BLaER1 treated with 17β-estradiol and CSF1 and Interleukin-3, amounts not matched to agents 10 nM and 100 nM (cell line): ENCODE measurements at regions not wholly inside any gene's neighbourhood (a gene's known extent, or its start where the extent isn't known, plus 50 kb on each side); places are given as distances from the start of the nearest gene placed in this dataset.

ENCODE experiments used
- H3K27ac ChIP-seq, 11 experiments: shearing (Covaris generic); formaldehyde crosslinking; 2 replicates each; pipeline ENCODE4 v1.8.1; 2022
- H3K27me3 ChIP-seq, 11 experiments: shearing (Covaris generic); formaldehyde crosslinking; 2 replicates each; pipeline ENCODE4 v1.8.1; 2022
- H3K36me3 ChIP-seq, 11 experiments: shearing (Covaris generic); formaldehyde crosslinking; 2 replicates each; pipeline ENCODE4 v1.8.1; 2022
- H3K4me1 ChIP-seq, 10 experiments: shearing (Covaris generic); formaldehyde crosslinking; 2 replicates each; pipeline ENCODE4 v1.8.1; 2022
- H3K4me2 ChIP-seq, 11 experiments: shearing (Covaris generic); formaldehyde crosslinking; 2 replicates each; pipeline ENCODE4 v1.8.1; 2022
- H3K4me3 ChIP-seq, 10 experiments: shearing (Covaris generic); formaldehyde crosslinking; 2 replicates each; pipeline ENCODE4 v1.8.1; 2022
- H3K9ac ChIP-seq, 11 experiments: shearing (Covaris generic); formaldehyde crosslinking; 2 replicates each; pipeline ENCODE4 v1.8.1; 2022
- H3K9me3 ChIP-seq, 11 experiments: shearing (Covaris generic); formaldehyde crosslinking; replicated peaks in 1 of 11; 2 replicates each; pipeline ENCODE4 v1.8.1; 2022
- H4K20me1 ChIP-seq, 11 experiments: shearing (Covaris generic); formaldehyde crosslinking; 2 replicates each; pipeline ENCODE4 v1.8.1; 2022
- Cebpa-rat ChIP-seq, 11 experiments: shearing (Covaris generic); IDR thresholded peaks; 2 replicates each; pipeline ENCODE4 v1.8.1; 2022

- no peak overlapping the region for H3K4me3 ChIP-seq
- no peak for TF ChIP-seq Cebpa-rat (IDR thresholded peaks at IDR 0.05)
- peaks cover 0 to 12% (median 0%) of the 10 kb centered on the region in 10 experiments; a peak in 2 of 20 replicates for H3K4me1 ChIP-seq
- no peaks in the 10 kb centered on the region for H3K36me3 ChIP-seq
- H4K20me1 ChIP-seq = no peaks in the 10 kb centered on the region
- no peak overlapping the region for H3K27ac ChIP-seq
- H3K27me3 ChIP-seq = no peaks in the 10 kb centered on the region
- no peak overlapping the region for H3K9ac ChIP-seq
- no peaks in the 10 kb centered on the region for H3K9me3 ChIP-seq
- H3K4me2 ChIP-seq = no peak overlapping the region
These were observed 530.0 kb downstream of the PRR16 start for GRCh38 chr5:120994112-120994511.

DNA sequence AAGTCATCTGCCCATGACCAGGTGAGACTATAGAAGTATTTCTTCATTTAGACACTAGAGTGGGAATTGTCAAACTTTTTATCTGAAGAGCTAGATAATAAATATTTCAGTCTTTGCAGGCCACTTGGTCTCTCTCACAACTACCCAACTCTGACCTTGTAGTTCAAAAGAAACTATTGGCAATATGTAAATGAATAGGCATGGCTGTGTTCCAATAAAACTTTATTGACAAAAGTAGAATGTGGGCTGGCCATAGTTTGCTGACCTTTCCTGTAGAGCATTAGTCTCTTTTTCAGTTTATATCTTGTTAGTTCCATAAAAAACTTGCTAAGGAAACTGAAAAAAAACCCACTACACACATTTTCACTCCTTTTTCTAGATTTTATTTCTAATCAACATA is 535.5 kb downstream of the PRR16 start:
- Histone ChIP-seq H3K4me1 (peaks cover 0 to 12% (median 0%) of the 10 kb centered on the region in 10 experiments; a peak in 2 of 20 replicates), H4K20me1 (no peaks in the 10 kb centered on the region), H3K9ac (no peak overlapping the region), H3K4me2 (no peak overlapping the region), H3K36me3 (no peaks in the 10 kb centered on the region), H3K4me3 (no peak overlapping the region), H3K9me3 (no peaks in the 10 kb centered on the region), H3K27ac (no peak overlapping the region), H3K27me3 (no peaks in the 10 kb centered on the region)
- TF ChIP-seq Cebpa-rat (IDR thresholded peaks at IDR 0.05) = no peak

- Histone ChIP-seq H3K4me1 (no peaks in the 10 kb centered on the region), H3K4me2 (no peak overlapping the region), H3K27me3 (no peaks in the 10 kb centered on the region), H3K9ac (no peak overlapping the region), H3K4me3 (no peak overlapping the region), H3K27ac (no peak overlapping the region), H3K36me3 (no peaks in the 10 kb centered on the region), H4K20me1 (no peaks in the 10 kb centered on the region), H3K9me3 (no peaks in the 10 kb centered on the region)
- no peak for TF ChIP-seq Cebpa-rat (IDR thresholded peaks at IDR 0.05)
These were observed 542.1 kb downstream of the PRR16 start for GRCh38 chr5:121006217-121006616.

DNA sequence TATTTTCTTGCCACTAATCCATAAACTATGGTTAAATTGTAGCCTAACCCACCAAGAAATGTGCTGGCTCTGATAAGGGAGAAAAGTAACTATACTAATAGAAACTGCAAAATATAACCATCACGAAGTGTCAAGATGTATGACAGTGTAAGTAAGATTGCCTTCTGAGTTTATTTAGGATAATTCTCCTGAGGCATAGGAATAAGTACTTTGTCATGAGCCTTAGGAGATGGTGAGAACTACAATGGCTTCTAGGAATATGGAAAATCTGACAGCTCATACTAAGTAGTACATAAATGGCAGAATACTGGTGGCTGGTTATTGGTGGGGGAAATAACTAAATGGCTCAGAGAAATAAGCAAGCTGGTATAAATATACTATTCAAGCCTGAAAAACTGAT is 543.9 kb downstream of the PRR16 start:
- Histone ChIP-seq H4K20me1 (no peaks in the 10 kb centered on the region), H3K9ac (no peak overlapping the region), H3K27ac (no peak overlapping the region), H3K4me2 (no peak overlapping the region), H3K27me3 (no peaks in the 10 kb centered on the region), H3K36me3 (no peaks in the 10 kb centered on the region), H3K4me1 (no peaks in the 10 kb centered on the region), H3K4me3 (no peak overlapping the region), H3K9me3 (no peaks in the 10 kb centered on the region)
- no peak for TF ChIP-seq Cebpa-rat (IDR thresholded peaks at IDR 0.05)

GRCh38 chr5:121009058-121009457 is 545.0 kb downstream of the PRR16 start:
- H3K9me3 ChIP-seq = no peaks in the 10 kb centered on the region
- H3K36me3 ChIP-seq = no peaks in the 10 kb centered on the region
- no peaks in the 10 kb centered on the region for H4K20me1 ChIP-seq
- H3K27me3 ChIP-seq = no peaks in the 10 kb centered on the region
- no peak overlapping the region for H3K27ac ChIP-seq
- H3K9ac ChIP-seq = no peak overlapping the region
- no peak for TF ChIP-seq Cebpa-rat (IDR thresholded peaks at IDR 0.05)
- H3K4me2 ChIP-seq = no peak overlapping the region
- H3K4me3 ChIP-seq = no peak overlapping the region
- H3K4me1 ChIP-seq = no peaks in the 10 kb centered on the region

- Histone ChIP-seq H3K9ac (no peak overlapping the region), H3K9me3 (no peaks in the 10 kb centered on the region), H3K27me3 (no peaks in the 10 kb centered on the region), H3K36me3 (no peaks in the 10 kb centered on the region), H4K20me1 (no peaks in the 10 kb centered on the region), H3K4me1 (no peaks in the 10 kb centered on the region), H3K4me3 (no peak overlapping the region), H3K27ac (no peak overlapping the region), H3K4me2 (no peak overlapping the region)
- no peak for TF ChIP-seq Cebpa-rat (IDR thresholded peaks at IDR 0.05)
These were observed 553.9 kb downstream of the PRR16 start for GRCh38 chr5:121018004-121018403.

GRCh38 chr5:121019106-121019505 is 555.0 kb downstream of the PRR16 start:
- H3K9ac ChIP-seq = no peak overlapping the region
- no peaks in the 10 kb centered on the region for H3K9me3 ChIP-seq
- H3K4me1 ChIP-seq = no peaks in the 10 kb centered on the region
- no peak overlapping the region for H3K4me3 ChIP-seq
- no peaks in the 10 kb centered on the region for H4K20me1 ChIP-seq
- no peak for TF ChIP-seq Cebpa-rat (IDR thresholded peaks at IDR 0.05)
- no peak overlapping the region for H3K4me2 ChIP-seq
- H3K27me3 ChIP-seq = no peaks in the 10 kb centered on the region
- no peak overlapping the region for H3K27ac ChIP-seq
- H3K36me3 ChIP-seq = no peaks in the 10 kb centered on the region

DNA sequence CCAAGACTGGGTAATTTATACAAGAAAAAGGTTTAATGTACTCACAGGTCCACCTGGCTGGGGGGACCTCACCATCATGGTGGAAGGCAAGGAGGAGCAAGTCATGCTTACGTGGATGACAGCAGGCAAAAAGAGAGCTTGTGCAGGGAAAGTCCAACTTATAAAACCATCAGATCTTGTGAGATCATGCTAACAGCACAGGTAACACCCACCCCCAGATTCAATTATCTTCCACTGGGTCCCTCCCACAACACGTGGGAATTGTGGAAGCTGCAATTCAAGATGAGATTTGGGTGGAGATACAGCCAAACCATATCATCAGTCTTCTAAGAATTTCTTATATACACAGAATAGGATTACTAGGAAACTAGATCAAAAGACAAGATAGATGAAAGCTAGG is 555.6 kb downstream of the PRR16 start:
- H3K9ac ChIP-seq = no peak overlapping the region
- H3K36me3 ChIP-seq = no peaks in the 10 kb centered on the region
- H3K4me3 ChIP-seq = no peak overlapping the region
- H3K27me3 ChIP-seq = no peaks in the 10 kb centered on the region
- no peaks in the 10 kb centered on the region for H3K4me1 ChIP-seq
- TF ChIP-seq Cebpa-rat (IDR thresholded peaks at IDR 0.05) = no peak
- no peaks in the 10 kb centered on the region for H3K9me3 ChIP-seq
- no peak overlapping the region for H3K27ac ChIP-seq
- H4K20me1 ChIP-seq = no peaks in the 10 kb centered on the region
- H3K4me2 ChIP-seq = no peak overlapping the region

GRCh38 chr5:121021681-121022080 is 557.6 kb downstream of the PRR16 start:
- Histone ChIP-seq H3K4me2 (no peak overlapping the region), H4K20me1 (no peaks in the 10 kb centered on the region), H3K4me3 (no peak overlapping the region), H3K27ac (no peak overlapping the region), H3K9ac (no peak overlapping the region), H3K36me3 (no peaks in the 10 kb centered on the region), H3K27me3 (no peaks in the 10 kb centered on the region), H3K9me3 (no peaks in the 10 kb centered on the region), H3K4me1 (no peaks in the 10 kb centered on the region)
- no peak for TF ChIP-seq Cebpa-rat (IDR thresholded peaks at IDR 0.05)

DNA sequence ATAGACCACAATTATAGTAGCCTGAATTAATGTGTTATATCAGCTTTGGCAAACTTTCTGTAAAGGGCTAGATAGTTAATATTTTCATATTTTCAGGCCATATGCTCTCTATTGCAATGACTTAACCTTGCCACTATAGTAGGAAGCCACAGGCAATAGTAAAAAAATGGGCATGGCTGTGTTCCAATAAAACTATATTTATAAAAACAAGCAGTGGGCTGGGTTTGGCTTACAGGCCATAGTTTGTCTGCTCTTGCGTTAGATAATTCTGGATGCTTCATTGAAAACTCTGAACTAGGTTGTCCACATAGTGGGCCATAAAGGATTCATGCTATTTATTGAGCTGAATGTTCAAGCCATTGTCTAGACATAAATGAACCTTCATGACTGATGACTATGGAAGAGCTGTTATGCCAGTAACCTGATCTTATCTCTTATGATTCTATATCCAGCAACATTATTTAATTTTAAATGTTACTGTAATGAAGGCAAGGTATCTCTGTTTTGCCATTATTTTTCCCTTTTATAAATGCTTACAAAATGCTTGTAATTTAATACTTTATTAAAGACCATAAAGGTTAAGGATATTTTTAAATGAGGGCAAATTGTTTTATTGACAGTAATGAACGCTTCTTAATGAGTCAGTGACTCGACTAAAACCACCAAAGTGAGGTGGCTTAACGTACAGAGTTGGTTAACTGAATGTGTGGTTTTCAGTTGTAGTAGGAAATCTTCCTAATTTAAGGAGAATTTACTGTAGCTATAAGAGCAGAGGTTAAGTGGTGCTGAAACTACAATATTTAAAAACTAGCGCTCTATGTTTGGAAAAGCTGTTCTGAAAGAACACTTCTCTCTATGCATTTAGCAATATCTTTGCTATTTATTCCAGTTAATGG is 560.6 kb downstream of the PRR16 start:
- Histone ChIP-seq H3K9ac (no peak overlapping the region), H3K9me3 (no peaks in the 10 kb centered on the region), H3K4me3 (no peak overlapping the region), H4K20me1 (no peaks in the 10 kb centered on the region), H3K4me1 (no peaks in the 10 kb centered on the region), H3K36me3 (no peaks in the 10 kb centered on the region), H3K27ac (no peak overlapping the region), H3K27me3 (no peaks in the 10 kb centered on the region), H3K4me2 (no peak overlapping the region)
- TF ChIP-seq Cebpa-rat (IDR thresholded peaks at IDR 0.05) = no peak
